Renal cortical epithelial cell (primary cell): ENCODE measurements at regions not wholly inside any gene's neighbourhood (a gene's known extent, or its start where the extent isn't known, plus 50 kb on each side); places are given as distances from the start of the nearest gene placed in this dataset.

Experiments used
- DNase-seq: peaks from one replicate; pipeline ENCODE4 v3.0.0-alpha.2; 2011; ENCODE audit warnings: low read depth

DNA sequence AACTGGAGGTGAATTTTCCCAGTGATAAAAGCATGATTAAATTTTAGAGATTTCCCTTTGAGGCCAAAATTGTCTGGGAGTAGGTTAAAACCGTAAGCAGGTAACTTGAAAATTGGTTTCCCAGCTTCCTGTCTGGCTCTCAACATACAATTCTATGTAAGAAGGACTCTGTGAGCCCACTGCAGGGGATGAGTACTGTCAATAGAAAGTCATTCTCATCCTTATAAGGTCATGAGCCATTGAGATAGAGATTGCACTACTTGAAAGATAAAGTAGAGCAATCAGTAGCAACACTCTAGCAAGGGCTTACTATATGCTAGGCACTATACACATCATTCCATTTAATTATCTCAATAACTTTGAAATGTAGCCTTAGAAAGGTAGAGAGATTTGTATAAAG, 225.6 kb upstream of the HMGA2 start:
- no peak for DNase-seq

- DNase-seq: no peak
Observed at GRCh38 chr12:65602253-65602609, 222.1 kb upstream of the HMGA2 start.

GRCh38 chr12:65602610-65603295, 221.5 kb upstream of the HMGA2 start:
- DNase-seq: peak; percentile 87

- DNase-seq: peak; percentile 95
Observed at GRCh38 chr12:65603438-65604351, 220.6 kb upstream of the HMGA2 start.

- DNase-seq: no peak
Observed at GRCh38 chr12:65605019-65605418, 219.3 kb upstream of the HMGA2 start.

DNA sequence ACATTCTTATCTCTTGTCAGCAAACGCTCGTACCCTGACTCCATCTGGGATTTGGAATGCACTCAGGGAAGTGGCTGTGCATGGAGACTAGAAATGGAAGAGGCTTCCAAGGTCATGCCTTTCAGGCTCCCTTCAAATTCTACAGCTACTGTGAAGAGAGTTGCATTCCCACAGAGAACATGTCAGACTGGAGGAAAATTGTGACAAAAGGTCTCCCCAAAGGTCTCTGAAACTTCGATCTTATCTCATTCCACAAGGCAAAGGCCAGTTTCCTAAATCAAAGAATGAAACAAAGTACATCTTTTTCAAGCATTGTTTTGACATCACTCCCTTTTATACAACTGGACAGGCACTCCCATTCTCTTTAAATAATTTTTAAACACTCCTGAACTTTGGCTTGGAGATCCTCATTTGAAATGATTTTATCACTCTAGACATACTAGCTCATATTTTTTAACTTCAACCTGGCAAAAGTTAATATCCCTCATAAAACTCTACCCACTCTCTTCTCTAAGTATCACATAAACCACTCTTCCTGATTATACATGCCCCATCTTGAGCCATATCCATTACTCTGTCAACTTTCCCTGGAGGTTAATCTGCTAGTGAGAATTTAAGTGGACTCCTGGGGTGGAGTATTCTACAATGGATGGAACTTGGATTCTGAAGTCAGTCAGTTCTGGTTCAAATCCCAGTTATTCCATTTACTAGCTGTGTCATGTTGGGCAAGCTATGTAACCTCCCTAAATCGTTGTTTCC, 218.1 kb upstream of the HMGA2 start:
- no peak for DNase-seq

DNA sequence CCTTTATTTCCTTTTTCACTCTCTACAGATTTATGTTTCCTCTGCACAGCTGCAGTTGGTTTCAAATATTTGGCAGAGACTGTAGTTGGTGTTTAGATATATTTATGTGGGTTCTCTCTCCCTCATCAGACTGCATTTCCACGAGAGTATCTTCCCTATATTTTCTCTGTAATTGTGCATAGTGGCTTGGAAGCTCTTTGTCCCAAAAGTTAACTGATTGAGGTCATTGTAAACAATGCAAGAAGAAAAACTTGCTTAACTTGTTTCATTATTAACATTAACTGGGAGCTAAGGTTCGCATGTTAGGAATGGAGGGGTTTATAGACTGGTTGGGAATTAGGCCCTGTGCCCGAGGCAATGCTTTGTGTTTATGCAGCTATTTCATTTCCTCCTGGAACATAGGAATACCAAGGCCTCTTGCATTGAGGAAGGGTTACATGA, 216.9 kb upstream of the HMGA2 start:
- no peak for DNase-seq

DNA sequence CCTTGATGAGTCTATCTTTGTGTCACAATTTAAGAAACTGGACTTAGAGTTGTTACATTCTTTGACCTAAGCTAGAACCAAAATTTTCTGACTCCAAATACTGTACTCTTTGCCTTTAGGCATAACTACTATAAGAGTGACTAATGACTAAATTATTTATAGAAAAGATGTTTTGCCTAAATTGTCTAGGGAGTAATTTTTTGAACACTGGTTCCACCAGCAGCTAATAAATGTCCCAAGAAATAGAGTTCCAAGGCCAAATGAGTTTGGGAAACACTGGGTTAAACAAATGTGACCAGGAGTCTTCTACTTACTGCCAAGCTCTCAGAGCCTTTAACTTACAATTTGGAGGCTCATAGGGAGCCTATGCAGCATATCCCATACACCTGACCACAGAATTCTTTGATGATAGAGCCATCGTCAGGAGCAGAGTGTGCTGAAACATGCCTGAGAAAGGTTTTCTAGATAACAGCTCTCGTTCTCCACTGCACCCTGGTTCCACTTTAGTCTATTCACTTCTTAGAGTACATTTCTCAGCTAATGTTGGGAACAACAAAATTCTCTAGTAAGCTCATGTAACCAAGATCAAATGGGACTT, 215.9 kb upstream of the HMGA2 start:
- DNase-seq: no peak

DNA sequence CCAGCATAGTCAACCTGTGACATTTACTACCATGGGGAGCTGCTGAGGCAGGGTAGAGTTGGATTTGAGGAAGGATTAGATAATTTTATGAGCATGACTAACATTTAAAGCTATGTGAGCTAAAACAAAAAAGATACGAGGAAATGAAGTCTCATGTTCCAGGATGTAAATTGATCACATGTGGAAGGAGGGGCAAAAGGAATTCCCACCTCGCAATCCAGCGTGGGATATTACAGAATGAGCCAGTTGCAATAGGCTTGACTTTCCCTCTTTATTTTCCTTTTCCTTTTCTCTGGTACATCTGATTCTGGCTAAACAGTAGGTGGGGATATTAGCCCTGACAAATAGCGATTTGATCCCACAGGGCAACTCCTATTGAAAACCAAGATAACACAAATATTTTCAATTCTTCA, 214.9 kb upstream of the HMGA2 start:
- peak; percentile 77 for DNase-seq

DNA sequence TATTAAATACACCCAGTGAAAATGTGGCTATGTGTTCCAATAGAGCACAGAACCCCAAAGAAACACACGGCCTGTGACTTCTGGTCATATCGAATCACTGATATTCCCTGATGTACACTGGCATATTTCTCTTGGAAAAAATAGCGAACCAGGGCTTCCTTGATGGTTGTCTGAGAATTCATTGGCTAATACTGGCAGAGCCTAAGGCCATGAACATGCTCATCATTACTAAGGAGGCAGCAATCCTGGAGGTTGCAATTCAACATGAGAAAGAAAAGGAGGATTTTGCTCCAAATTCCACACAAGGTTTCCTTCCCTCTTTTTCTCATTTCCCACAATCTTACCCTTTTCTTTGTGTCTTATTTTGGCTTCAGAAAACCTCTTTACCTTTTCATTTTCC, 212.9 kb upstream of the HMGA2 start:
- DNase-seq: no peak

DNA sequence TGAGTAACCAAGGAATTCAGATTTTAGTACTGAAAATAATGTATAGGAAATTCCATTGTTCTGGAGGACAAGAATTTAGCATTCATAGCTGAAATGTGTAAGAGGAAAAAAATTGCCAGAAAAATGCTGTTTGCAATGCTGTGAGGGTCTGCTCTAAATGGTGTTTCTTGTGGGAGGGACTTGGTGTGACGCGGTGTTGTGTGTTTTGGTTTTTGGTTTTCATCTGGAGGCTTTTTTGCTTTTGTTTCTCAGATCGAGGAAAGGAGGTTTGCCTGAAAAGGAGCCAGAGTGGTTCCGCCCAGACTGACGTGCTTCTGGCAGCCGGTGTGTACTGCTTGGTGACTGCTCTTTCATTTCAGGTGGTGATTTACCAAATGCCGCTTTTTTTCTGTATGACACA, 211.8 kb upstream of the HMGA2 start:
- no peak for DNase-seq

GRCh38 chr12:65613692-65614091, 210.6 kb upstream of the HMGA2 start:
- DNase-seq: no peak

- no peak for DNase-seq
Observed at GRCh38 chr12:65614259-65614889, 209.9 kb upstream of the HMGA2 start.

GRCh38 chr12:65615118-65615517, 209.2 kb upstream of the HMGA2 start:
- DNase-seq: no peak

DNA sequence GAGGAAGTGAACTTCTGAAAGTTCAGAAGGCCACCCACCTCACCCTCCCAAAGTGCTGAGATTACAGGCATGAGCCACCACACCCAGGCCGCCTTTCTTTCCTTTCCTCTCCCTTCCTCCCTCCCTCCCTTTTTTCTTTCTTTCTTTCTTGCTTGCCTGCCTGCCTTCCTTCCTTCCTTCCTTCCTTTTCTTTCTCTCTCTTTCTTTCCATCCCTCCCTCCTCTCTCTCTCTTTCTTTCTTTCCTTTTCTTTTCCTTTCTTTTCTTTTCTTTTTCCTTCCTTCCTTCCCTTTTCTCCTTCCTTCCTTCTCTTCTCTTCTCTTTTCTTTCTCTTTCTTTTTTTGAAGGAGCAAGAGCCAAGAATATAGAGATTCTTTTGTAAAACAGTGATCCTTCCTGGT, 208.3 kb upstream of the HMGA2 start:
- no peak for DNase-seq

DNA sequence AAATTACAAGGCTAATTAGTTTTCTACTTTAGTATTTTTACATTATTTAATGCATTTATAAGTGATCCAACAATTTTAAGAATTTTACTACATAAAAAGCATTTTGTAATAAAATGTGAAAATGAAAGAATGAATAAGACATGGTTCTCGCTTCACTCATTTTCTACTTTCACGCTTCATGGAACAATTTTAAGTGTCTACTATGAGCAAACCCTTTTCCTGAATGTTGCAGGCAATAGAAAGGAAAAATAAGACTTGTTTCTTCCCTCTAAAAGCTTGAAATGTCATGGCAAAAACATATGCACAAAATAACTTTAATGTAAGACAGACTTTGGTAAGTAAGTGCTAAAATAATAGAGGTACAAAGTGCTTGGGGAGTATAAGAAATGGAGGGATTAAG, 205.7 kb upstream of the HMGA2 start:
- peak; percentile 59 for DNase-seq

DNA sequence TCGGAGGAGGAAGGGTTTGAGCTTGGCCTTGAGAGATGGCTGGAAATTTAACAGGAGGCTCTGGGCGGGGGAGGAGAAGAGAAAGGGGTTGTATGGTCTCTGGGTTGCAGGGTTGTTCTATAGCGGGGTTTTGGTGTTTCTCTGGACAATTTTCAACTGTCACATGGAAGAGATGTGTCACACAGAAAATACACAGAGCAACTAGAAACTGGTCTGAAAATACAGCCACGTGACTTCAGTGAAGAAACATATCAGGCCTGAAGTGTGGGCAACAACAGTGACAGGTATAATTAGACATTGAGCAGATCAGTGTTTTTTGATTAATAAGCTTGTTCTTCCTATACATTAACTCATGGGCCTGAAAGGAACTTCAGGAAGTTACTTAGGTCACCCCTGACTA, 205.3 kb upstream of the HMGA2 start:
- no peak for DNase-seq

GRCh38 chr12:65620046-65620445, 204.2 kb upstream of the HMGA2 start:
- DNase-seq: peak; percentile 54

GRCh38 chr12:65622056-65622455, 202.2 kb upstream of the HMGA2 start:
- DNase-seq: no peak

DNA sequence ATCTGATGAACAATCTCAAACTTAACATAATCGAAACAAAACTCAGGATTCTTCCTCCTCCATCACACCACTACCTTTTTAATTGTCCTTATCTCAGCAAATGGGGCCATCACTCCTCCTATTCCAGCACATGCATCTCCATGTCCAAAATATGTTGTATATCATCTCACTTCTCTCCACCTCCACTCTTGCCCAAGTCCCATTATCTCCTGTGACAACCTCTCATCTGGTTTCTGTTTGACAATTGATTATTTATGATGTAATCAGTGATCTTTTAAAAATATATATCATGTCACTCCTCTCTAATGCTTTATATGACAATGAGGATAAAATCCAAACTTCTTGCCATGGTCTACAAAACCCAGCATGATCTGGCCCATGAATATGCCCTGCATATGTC, 200.8 kb upstream of the HMGA2 start:
- DNase-seq: no peak

DNA sequence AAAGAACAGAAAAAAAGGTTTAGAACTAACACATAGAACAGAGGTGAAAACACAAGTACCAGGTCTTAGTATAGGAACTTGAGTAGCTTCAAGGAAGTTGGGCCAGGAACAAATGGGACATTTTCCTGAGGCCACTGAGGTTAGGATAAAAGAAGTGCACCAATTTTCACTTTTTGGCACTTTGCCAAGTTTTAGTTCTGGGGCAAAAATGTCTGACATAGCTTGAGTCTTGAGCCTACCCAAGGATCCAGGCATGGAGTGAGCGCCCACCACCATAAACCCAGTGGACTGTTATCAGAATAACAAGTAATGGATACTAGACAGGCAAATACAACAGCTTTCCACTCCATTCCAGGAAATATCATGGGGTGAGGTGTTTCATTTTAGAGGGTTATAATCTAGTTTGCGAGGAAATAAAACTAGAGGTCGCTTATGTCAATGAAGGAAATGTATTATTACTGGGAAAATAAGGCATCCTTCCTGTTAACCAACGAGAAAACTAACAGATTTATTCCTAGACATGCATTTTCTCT, 199.7 kb upstream of the HMGA2 start:
- DNase-seq: no peak
